Type B pancreatic cell (in vitro differentiated cells): ENCODE measurements at regions not wholly inside any gene's neighbourhood (a gene's known extent, or its start where the extent isn't known, plus 50 kb on each side); places are given as distances from the start of the nearest gene placed in this dataset.

Experiments
- DNase-seq: peaks from one replicate; pipeline ENCODE4 v3.0.0; 2021; ENCODE audit warnings: mixed read lengths; ENCODE audit not compliant: unreplicated experiment; ENCODE audit errors: extremely low spot score
- H3K27ac Mint-ChIP-seq: 2 replicates; pipeline ENCODE4 v1.8.0; 2021; ENCODE audit warnings: mild to moderate bottlenecking, mixed read lengths
- H3K27me3 Mint-ChIP-seq: 2 replicates; pipeline ENCODE4 v1.8.0; 2021; ENCODE audit warnings: mixed read lengths
- H3K36me3 Mint-ChIP-seq: 2 replicates; pipeline ENCODE4 v1.8.0; 2021; ENCODE audit warnings: mixed read lengths
- H3K4me1 Mint-ChIP-seq: one replicate; pipeline ENCODE4 v1.8.0; 2021; ENCODE audit warnings: mixed read lengths; ENCODE audit not compliant: unreplicated experiment
- H3K4me3 Mint-ChIP-seq: 2 replicates; pipeline ENCODE4 v1.8.0; 2021; ENCODE audit warnings: mild to moderate bottlenecking, mixed read lengths
- H3K9me3 Mint-ChIP-seq: 2 replicates; pipeline ENCODE4 v1.8.0; 2021; ENCODE audit warnings: mixed read lengths
- CTCF ChIP-seq: fragments of 200-600 bp; sonication (generic); conservative IDR thresholded peaks from 2 replicates; pipeline ENCODE4 v1.5.0; 2021; ENCODE audit warnings: antibody characterized with exemption, mild to moderate bottlenecking

- Mint-ChIP-seq H3K27me3 (no peaks in the 10 kb centered on the region), H3K27ac (no peak overlapping the region), H3K9me3 (no peaks in the 10 kb centered on the region), H3K4me1 (no peaks in the 10 kb centered on the region), H3K36me3 (no peaks in the 10 kb centered on the region), H3K4me3 (no peak overlapping the region)
- DNase-seq: no peak
- no peak for TF ChIP-seq CTCF
These were observed 1221.6 kb upstream of the PHF14 start for GRCh38 chr7:9752033-9752432.

- no peaks in the 10 kb centered on the region for H3K27me3 Mint-ChIP-seq
- no peaks in the 10 kb centered on the region for H3K36me3 Mint-ChIP-seq
- no peak overlapping the region for H3K27ac Mint-ChIP-seq
- no peaks in the 10 kb centered on the region for H3K9me3 Mint-ChIP-seq
- TF ChIP-seq CTCF: no peak
- DNase-seq: no peak
- no peaks in the 10 kb centered on the region for H3K4me1 Mint-ChIP-seq
- H3K4me3 Mint-ChIP-seq: no peak overlapping the region
These were observed 1212.4 kb upstream of the PHF14 start for GRCh38 chr7:9761224-9761623.

DNA sequence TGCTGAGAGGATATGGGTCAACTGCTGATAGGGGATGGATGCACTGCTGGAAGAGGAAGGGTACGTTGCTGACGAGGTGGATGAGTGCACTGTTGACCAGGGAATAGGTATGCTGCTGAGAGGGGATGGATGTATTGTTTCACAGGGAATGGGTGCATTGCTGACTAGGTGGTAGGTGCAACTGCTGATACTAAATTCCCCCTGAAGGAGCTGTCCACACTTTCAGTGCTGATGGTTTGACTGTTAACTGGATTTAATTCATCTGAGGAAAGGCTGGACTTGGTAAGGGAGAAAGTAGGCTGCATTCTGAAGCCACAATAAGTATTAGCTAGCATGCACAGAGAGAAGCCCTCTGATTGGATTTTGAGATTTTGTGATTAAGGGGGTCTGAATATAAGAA is 1196.8 kb upstream of the PHF14 start:
- DNase-seq: no peak
- Mint-ChIP-seq H3K4me1 (no peaks in the 10 kb centered on the region), H3K27me3 (peaks cover 13% of the 10 kb centered on the region), H3K9me3 (peaks cover 6% of the 10 kb centered on the region), H3K27ac (no peak overlapping the region), H3K36me3 (peaks cover 3% of the 10 kb centered on the region), H3K4me3 (no peak overlapping the region)
- no peak for TF ChIP-seq CTCF

- DNase-seq: no peak
- Mint-ChIP-seq H3K27me3 (peaks cover 9% of the 10 kb centered on the region), H3K27ac (no peak overlapping the region), H3K4me3 (no peak overlapping the region), H3K36me3 (no peaks in the 10 kb centered on the region), H3K9me3 (peaks cover 6% of the 10 kb centered on the region), H3K4me1 (no peaks in the 10 kb centered on the region)
- no peak for TF ChIP-seq CTCF
These were observed 1195.3 kb upstream of the PHF14 start for GRCh38 chr7:9778367-9778766.

DNA sequence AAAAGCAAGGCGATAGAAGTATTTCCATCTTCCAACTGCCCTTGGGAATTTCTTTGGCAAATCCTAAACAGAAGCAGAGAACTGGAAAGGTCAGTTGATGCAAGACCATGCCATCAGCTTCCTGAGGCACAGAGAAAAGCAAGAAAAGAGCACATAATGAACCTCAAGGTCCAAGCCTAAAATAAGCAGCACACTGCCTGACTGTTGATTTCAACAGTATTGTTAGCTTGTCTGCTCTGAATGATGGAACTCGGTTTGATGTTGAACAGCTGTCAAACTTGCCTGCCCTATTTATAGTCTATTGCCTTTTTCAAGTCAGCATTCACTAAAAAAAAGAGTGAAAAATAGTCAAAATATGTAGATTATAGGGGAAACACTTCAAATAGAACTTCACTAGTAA is 1192.0 kb upstream of the PHF14 start:
- H3K4me3 Mint-ChIP-seq: no peak overlapping the region
- peaks cover 6% of the 10 kb centered on the region for H3K9me3 Mint-ChIP-seq
- no peaks in the 10 kb centered on the region for H3K4me1 Mint-ChIP-seq
- no peak for TF ChIP-seq CTCF
- no peaks in the 10 kb centered on the region for H3K27me3 Mint-ChIP-seq
- no peak for DNase-seq
- H3K27ac Mint-ChIP-seq: no peak overlapping the region
- no peaks in the 10 kb centered on the region for H3K36me3 Mint-ChIP-seq

- no peak for DNase-seq
- Mint-ChIP-seq H3K36me3 (no peaks in the 10 kb centered on the region), H3K9me3 (peaks cover 2% of the 10 kb centered on the region), H3K4me3 (no peak overlapping the region), H3K27ac (no peak overlapping the region), H3K27me3 (no peaks in the 10 kb centered on the region), H3K4me1 (no peaks in the 10 kb centered on the region)
- no peak for TF ChIP-seq CTCF
These were observed 1191.4 kb upstream of the PHF14 start for GRCh38 chr7:9782275-9782674.
